T-helper 22 cell (primary cell): ENCODE measurements at regions not wholly inside any gene's neighbourhood (a gene's known extent, or its start where the extent isn't known, plus 50 kb on each side); places are given as distances from the start of the nearest gene placed in this dataset.

Experiments
- DNase-seq: peaks from one replicate; pipeline ENCODE4 v3.0.0-alpha.2; 2020; ENCODE audit warnings: low read depth

DNA sequence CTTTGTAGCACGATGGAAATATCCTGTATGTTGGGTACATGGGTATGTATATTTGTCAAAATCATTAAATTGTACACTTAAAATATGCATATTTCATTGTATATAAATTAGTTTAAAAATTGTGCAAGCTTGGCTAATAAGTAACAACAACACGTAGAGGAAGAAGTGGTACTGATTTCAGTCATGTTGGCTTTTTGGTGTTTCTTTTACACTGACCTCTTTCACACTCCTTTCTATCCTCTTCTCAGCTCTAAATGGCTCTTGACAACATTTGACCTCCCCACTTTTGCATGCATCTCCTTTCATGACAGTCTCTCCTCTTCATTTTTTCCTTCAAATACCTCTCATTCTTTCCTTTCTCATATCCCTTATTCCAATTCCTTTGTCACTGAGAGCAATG lies 801.4 kb upstream of the ZEB2 start:
- no peak for DNase-seq

GRCh38 chr2:145316496-145316895 lies 796.6 kb upstream of the ZEB2 start:
- no peak for DNase-seq

GRCh38 chr2:145315053-145315452 lies 795.1 kb upstream of the ZEB2 start:
- DNase-seq = no peak

DNA sequence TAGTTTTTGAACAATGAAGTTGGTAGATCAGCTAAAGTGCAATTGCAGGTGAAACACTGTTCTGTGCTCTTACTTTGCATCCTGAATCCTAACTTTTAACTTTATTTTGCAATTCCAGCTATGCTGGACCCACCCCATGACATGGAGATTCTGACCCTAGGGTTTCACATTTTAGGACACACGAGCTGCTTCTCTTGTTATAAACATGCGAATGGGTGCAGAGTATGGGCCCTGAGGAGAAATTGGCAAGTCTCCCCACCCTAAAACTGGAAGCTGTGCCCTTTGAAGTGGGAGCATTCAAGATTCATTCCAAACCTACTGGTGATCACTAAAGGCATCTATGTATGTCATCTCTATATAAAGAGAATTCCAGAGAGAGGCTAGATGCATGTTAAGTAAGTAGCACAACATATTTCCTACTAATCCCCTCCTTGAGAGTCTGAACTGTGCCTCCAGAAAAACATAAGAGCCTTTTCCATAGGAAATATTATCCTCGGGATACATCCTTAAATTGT lies 794.3 kb upstream of the ZEB2 start:
- no peak for DNase-seq

DNA sequence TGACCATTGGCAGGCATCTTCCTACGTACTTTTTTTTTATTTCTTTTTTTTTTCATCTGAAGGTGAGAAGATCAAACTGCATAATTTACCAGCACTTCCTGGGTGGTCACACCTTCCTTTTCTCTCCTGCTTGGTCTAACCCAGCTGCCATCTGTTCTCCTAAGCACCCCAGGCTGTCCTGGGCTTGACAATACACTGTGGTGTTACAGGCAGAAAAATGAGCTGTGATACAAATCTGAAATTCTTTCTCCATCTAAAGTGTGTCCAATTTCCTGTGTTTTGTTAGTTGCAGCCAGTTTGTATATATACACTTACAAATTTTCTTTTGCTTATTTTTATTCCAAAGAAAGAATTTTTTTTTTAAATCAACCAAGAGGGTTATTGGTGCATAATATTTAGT lies 786.0 kb upstream of the ZEB2 start:
- no peak for DNase-seq

- DNase-seq = no peak
Observed at GRCh38 chr2:145304501-145304900, 784.6 kb upstream of the ZEB2 start.

- DNase-seq = no peak
Observed at GRCh38 chr2:145303536-145303935, 783.6 kb upstream of the ZEB2 start.

DNA sequence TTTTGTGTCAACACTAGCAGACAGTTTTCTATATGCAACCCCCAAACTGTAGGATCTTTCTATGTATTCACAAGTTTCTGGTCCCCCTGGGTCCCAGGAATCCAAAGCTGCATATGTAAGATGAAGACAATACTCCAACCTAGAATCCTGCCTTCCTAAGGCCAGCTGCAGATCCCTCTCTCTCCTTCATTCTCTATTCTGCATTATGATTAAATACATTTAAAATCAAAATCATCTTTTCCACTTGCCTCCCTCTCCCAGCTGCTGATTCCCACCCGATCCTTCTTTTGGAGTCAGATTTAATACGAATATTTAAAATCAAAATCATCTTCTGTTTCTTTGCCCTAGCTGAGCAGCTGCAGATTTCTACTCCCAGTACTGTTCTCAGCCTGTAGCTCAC lies 783.0 kb upstream of the ZEB2 start:
- no peak for DNase-seq

GRCh38 chr2:145302451-145302850 lies 782.5 kb upstream of the ZEB2 start:
- no peak for DNase-seq

- no peak for DNase-seq
Observed at GRCh38 chr2:145299368-145299767, 779.4 kb upstream of the ZEB2 start.

DNA sequence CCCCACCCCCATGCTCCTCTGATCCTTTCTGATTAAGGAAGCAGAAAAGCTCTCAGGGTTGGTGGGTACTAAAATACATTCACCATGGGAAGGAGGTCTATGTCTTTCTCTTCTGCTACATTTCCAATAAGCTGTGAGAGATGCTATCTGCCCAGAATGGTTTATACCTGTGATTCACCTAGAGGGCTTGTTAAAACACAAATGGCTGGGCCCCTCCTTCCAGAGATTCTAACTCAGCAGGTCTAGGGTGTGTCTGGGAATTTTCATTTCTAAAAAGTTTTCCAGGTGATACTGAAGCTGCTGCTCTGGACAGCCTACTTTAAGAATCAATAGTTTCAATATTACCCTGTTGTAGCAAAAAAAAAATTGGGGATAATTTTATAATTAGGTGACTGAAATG lies 772.2 kb upstream of the ZEB2 start:
- no peak for DNase-seq

GRCh38 chr2:145290986-145291385 lies 771.1 kb upstream of the ZEB2 start:
- DNase-seq = no peak

GRCh38 chr2:145289946-145290345 lies 770.0 kb upstream of the ZEB2 start:
- DNase-seq = no peak

- no peak for DNase-seq
Observed at GRCh38 chr2:145288650-145289496, 769.0 kb upstream of the ZEB2 start.

DNA sequence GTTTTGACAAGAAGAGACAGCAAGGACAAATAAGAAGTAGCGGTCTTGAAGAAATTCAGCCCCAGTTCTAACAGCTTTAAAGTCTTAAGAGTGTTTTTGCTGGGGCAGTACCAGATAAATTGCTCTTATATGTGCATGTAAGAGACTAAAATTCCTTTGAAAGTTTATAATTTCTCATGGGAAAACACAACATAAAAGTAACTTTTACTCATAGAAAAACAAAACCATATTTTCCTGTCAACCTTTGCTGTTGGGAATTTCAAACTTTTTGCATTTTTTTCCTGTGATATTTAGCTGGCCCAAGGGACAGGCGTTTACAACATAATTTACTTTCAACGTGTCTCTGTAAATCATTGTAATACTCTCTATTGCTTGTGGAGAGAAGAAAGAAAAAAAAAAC lies 767.8 kb upstream of the ZEB2 start:
- DNase-seq = no peak

- DNase-seq = no peak
Observed at GRCh38 chr2:145286716-145287275, 766.9 kb upstream of the ZEB2 start.

GRCh38 chr2:145284551-145284950 lies 764.6 kb upstream of the ZEB2 start:
- DNase-seq = no peak

GRCh38 chr2:145283131-145283530 lies 763.2 kb upstream of the ZEB2 start:
- no peak for DNase-seq

DNA sequence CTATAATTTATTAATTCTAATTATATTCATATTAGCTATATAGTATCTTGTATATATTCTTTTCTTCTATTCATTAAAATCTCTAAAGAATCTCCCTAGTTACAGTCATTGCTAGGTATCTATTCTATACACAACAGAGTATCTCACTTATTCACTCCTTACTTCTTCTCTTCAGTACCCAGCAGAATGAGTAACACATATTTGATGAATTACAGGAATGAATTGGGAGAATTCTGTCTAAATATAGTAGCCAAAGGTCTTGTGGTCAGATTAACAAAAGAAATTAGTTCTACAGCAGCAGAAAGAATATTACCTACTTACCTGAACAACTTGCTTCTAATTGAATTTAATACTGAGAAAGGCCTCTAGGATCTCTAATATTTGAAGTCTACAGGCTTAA lies 758.0 kb upstream of the ZEB2 start:
- DNase-seq = no peak

DNA sequence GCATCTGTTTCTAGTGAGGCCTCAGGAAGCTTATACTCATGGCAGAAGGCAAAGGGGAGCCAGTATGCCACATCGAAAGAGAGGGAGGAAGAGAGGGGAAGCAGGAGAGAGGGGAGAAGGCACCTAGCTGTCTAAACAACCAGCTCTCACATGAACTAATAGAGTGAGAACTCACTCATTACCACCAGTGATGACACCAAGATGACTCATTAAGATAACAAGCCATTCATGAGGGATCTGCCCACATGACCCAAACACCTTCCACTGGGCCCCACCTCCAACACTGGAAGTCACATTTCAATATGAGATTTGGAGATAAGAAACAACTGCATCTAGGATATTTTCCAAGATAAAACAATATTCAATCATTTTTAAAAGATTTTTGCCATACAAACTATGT lies 753.9 kb upstream of the ZEB2 start:
- no peak for DNase-seq

DNA sequence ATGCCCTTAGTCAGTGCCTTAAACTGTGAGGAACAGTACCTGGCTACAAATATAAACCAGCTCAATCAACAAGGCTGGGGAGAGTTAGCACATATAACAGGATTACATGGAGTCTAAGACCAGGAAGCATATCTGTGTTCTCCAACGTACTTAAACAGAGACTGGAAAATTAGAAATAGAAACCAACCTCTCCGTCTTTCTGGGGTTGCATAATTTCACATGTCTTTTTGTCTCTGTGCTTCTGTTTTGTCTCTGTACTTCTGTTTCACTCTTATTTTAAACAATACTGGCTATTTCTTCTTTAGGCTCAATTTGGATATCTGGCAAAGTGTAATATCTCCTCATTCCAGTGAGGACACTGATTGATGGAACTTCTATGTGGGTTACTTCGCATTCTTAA lies 749.0 kb upstream of the ZEB2 start:
- DNase-seq = no peak

DNA sequence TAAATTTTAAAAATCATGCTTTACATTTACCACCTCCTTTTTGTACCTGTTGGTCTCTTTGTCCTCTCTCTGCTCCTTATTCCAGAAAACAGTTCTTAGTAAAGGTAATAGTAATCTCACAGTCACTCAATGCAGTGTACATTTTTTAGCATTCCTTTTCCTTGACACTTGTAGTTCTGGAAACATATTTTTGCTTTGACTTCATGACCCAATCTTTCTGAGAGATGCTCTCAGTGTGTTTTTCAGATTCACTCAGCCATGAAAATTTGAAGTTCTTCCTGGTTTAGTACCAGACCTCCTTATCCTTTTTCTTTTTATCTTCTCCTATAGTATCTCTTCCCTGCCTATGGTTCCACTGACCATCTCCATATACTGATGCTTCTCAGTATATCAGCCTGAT lies 747.5 kb upstream of the ZEB2 start:
- DNase-seq = no peak

GRCh38 chr2:145265244-145265643 lies 745.3 kb upstream of the ZEB2 start:
- DNase-seq = no peak

- DNase-seq = no peak
Observed at GRCh38 chr2:145260674-145261073, 740.8 kb upstream of the ZEB2 start.
